A549 (cell line): ENCODE measurements at regions not wholly inside any gene's neighbourhood (a gene's known extent, or its start where the extent isn't known, plus 50 kb on each side); places are given as distances from the start of the nearest gene placed in this dataset.

Experiments
- CBX2 ChIP-seq: fragments of 200-600 bp; sonication (generic); IDR thresholded peaks from 2 replicates; pipeline ENCODE4 v1.6.1; 2016; ENCODE audit warnings: low read depth, mild to moderate bottlenecking, borderline replicate concordance
- NR3C1 ChIP-seq: fragments of >200 bp; sonication (Bioruptor Twin); formaldehyde crosslinking; IDR thresholded peaks from 3 replicates; pipeline ENCODE4 v1.6.1; 2017
- POLR2A ChIP-seq: IDR thresholded peaks from 2 replicates; pipeline ENCODE4 v1.6.1; 2012; ENCODE audit warnings: mild to moderate bottlenecking, low read length
- RARB ChIP-seq: fragments of 250-450 bp; sonication (Bioruptor Pico); IDR thresholded peaks from 2 replicates; pipeline ENCODE4 v1.8.0; 2021; ENCODE audit warnings: mild to moderate bottlenecking, moderate library complexity
- TF ChIP-seq, protein P1 (sequence below): fragments of >200 bp; sonication (Bioruptor Twin); formaldehyde crosslinking; IDR thresholded peaks from 3 replicates; pipeline ENCODE4 v1.5.1; 2016

DNA sequence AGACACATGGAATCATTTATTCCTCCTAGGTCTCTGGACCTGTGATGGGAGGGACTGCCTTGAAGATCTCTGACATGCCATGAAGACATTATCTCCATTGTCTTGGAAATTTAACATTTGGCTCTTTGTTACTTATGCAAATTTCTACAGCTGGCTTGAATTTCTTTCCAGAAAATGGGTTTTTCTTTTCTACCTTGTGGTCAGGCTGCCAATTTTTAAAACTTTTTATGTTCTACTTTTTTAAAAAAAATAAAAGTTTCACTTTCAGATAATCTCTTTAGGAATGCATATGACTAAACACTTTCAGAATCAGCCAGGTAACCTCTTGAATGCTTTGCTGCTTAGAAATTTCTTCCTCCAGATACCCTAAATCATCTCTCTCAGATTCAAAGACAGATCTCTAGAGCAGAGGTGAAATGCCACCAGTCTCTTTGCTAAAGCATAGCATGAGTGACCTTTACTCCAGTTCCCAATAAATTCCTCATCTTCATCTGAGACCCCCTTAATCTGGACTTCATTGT is 209.6 kb downstream of the RPRM start:
- TF ChIP-seq POLR2A (no peak), CBX2 (no peak), NR3C1 (no peak), RARB (CRISPR knock-in tag) (no peak)
- TF ChIP-seq, protein P1, sequence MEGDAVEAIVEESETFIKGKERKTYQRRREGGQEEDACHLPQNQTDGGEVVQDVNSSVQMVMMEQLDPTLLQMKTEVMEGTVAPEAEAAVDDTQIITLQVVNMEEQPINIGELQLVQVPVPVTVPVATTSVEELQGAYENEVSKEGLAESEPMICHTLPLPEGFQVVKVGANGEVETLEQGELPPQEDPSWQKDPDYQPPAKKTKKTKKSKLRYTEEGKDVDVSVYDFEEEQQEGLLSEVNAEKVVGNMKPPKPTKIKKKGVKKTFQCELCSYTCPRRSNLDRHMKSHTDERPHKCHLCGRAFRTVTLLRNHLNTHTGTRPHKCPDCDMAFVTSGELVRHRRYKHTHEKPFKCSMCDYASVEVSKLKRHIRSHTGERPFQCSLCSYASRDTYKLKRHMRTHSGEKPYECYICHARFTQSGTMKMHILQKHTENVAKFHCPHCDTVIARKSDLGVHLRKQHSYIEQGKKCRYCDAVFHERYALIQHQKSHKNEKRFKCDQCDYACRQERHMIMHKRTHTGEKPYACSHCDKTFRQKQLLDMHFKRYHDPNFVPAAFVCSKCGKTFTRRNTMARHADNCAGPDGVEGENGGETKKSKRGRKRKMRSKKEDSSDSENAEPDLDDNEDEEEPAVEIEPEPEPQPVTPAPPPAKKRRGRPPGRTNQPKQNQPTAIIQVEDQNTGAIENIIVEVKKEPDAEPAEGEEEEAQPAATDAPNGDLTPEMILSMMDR: no peak
